SK-N-SH (cell line): ENCODE measurements at regions not wholly inside any gene's neighbourhood (a gene's known extent, or its start where the extent isn't known, plus 50 kb on each side); places are given as distances from the start of the nearest gene placed in this dataset.

Source experiments
- CHD2 ChIP-seq: fragments of 150-350 bp; IDR thresholded peaks from 2 replicates; pipeline ENCODE4 v1.6.1; 2018; ENCODE audit warnings: low read length; ENCODE audit not compliant: partially characterized antibody
- CTCF ChIP-seq: fragments of 200-600 bp; sonication (generic); IDR thresholded peaks from 2 replicates; pipeline ENCODE4 v1.6.1; 2017; ENCODE audit warnings: antibody characterized with exemption, mild to moderate bottlenecking, moderate library complexity

GRCh38 chr13:104593251-104593576 lies 1527.0 kb upstream of the SLC10A2 start:
- TF ChIP-seq CTCF (no peak), CHD2 (no peak)
